ENCODE measurements at regions not wholly inside any gene's neighbourhood (a gene's known extent, or its start where the extent isn't known, plus 50 kb on each side); places are given as distances from the start of the nearest gene placed in this dataset.

GRCh38 chr11:71334191-71334590 is 81.8 kb upstream of the SHANK2 start:
- Histone ChIP-seq H3K9me2 (ENCODE audit: insufficient read depth) (0 out of 2 replicates have a peak, but pooled peaks cover 14% of the 10 kb centered on the region), H3K79me2 (replicated peaks; ENCODE audit: insufficient read depth) (no peaks in the 10 kb centered on the region), H4K20me1 (replicated peaks; ENCODE audit: insufficient read depth) (no peaks in the 10 kb centered on the region), H3K27me3 (ENCODE audit: insufficient read depth) (no peaks in the 10 kb centered on the region), H3K36me3 (ENCODE audit: insufficient read depth) (0 out of 2 replicates have a peak, but pooled peaks cover 5% of the 10 kb centered on the region), H3K4me2 (no peak overlapping the region), H3K4me3 (no peak overlapping the region), H3K4me1 (ENCODE audit: insufficient read depth) (peaks cover 9% of the 10 kb centered on the region; the same call in 1 of the 2 replicates), H3F3A (replicated peaks; ENCODE audit: low read depth) (no peaks in the 10 kb centered on the region), H3K27ac (ENCODE audit: low read depth) (no peak overlapping the region), H2AFZ (no peak overlapping the region)
- Mint-ChIP-seq H3K4me1 (peaks cover 8% of the 10 kb centered on the region), H3K27me3 (ENCODE audit: insufficient read depth, low read depth, poor library complexity) (peaks cover 10% of the 10 kb centered on the region), H3K27ac (no peak overlapping the region), H3K9me3 (peaks cover 61% of the 10 kb centered on the region), H3K4me3 (no peak overlapping the region), H3K36me3 (ENCODE audit: low read depth) (peaks cover 17% of the 10 kb centered on the region)
- TF ChIP-seq CREB1 (CRISPR knock-in tag; IDR thresholded peaks at IDR 0.05; ENCODE audit: low read depth): no peak
- TF ChIP-seq STAT1 (IDR thresholded peaks at IDR 0.05; ENCODE audit: unreplicated experiment): no peak
- TF ChIP-seq ZNF114 (CRISPR knock-in tag; IDR thresholded peaks at IDR 0.05): no peak
- TF ChIP-seq ZNF331 (CRISPR knock-in tag; IDR thresholded peaks at IDR 0.05; ENCODE audit: low read depth): no peak
- no peak for TF ChIP-seq NANOG (IDR thresholded peaks at IDR 0.05; ENCODE audit: borderline replicate concordance)
- no peak for ATAC-seq
- no peak for DNase-seq (ENCODE audit: low spot score)

GRCh38 chr11:71333473-71333872 is 81.1 kb upstream of the SHANK2 start:
- Histone ChIP-seq H4K20me1 (replicated peaks; ENCODE audit: insufficient read depth) (no peaks in the 10 kb centered on the region), H3K27me3 (ENCODE audit: insufficient read depth) (no peaks in the 10 kb centered on the region), H3K4me2 (no peak overlapping the region), H3K27ac (ENCODE audit: low read depth) (no peak overlapping the region), H3K4me1 (ENCODE audit: insufficient read depth) (0 out of 2 replicates have a peak, but pooled peaks cover 4% of the 10 kb centered on the region), H3K79me2 (replicated peaks; ENCODE audit: insufficient read depth) (no peaks in the 10 kb centered on the region), H3F3A (replicated peaks; ENCODE audit: low read depth) (no peaks in the 10 kb centered on the region), H2AFZ (no peak overlapping the region), H3K9me2 (ENCODE audit: insufficient read depth) (0 out of 2 replicates have a peak, but pooled peaks cover 14% of the 10 kb centered on the region), H3K4me3 (no peak overlapping the region), H3K36me3 (ENCODE audit: insufficient read depth) (0 out of 2 replicates have a peak, but pooled peaks cover 5% of the 10 kb centered on the region)
- H3K4me1 Mint-ChIP-seq: peaks cover 3% of the 10 kb centered on the region; the same call in 2 of the 3 replicates
- peaks cover 7% of the 10 kb centered on the region for H3K27me3 Mint-ChIP-seq (ENCODE audit: insufficient read depth, low read depth, poor library complexity)
- DNase-seq (ENCODE audit: low spot score) (no peak), ATAC-seq (no peak)
- peaks cover 64% of the 10 kb centered on the region for H3K9me3 Mint-ChIP-seq
- no peak overlapping the region for H3K27ac Mint-ChIP-seq
- H3K4me3 Mint-ChIP-seq: no peak overlapping the region
- TF ChIP-seq EZH2 (IDR thresholded peaks at IDR 0.05; ENCODE audit: low read depth, unreplicated experiment) (no peak), CTCF (conservative IDR thresholded peaks at IDR 0.05; ENCODE audit: low read depth in 2 of 2) (no peak), CREB1 (CRISPR knock-in tag; IDR thresholded peaks at IDR 0.05; ENCODE audit: low read depth) (no peak), REST (IDR thresholded peaks at IDR 0.05; ENCODE audit: unreplicated experiment) (no peak), ZNF331 (CRISPR knock-in tag; IDR thresholded peaks at IDR 0.05; ENCODE audit: low read depth) (no peak), POLR2AphosphoS5 (IDR thresholded peaks at IDR 0.05; ENCODE audit: low read depth) (no peak)
- peaks cover 17% of the 10 kb centered on the region for H3K36me3 Mint-ChIP-seq (ENCODE audit: low read depth)

Measured in GM23338 (cell line).